D721Med (cell line): ENCODE measurements at regions not wholly inside any gene's neighbourhood (a gene's known extent, or its start where the extent isn't known, plus 50 kb on each side); places are given as distances from the start of the nearest gene placed in this dataset.

Experiments used
- DNase-seq: peaks from one replicate; pipeline ENCODE4 v3.0.0; 2011; ENCODE audit warnings: low spot score; ENCODE audit not compliant: insufficient read length
- FAIRE-seq: peaks from 2 replicates; lab custom pipeline; 2011; peaks lifted over from hg19 to GRCh38; lab: Jason Lieb, UNC
- TF ChIP-seq, protein P1 (sequence below): IDR thresholded peaks from 2 replicates; pipeline ENCODE4 v1.5.1; 2012; ENCODE audit warnings: mild to moderate bottlenecking, control low read depth; ENCODE audit not compliant: insufficient read depth; ENCODE audit errors: missing control alignments

DNA sequence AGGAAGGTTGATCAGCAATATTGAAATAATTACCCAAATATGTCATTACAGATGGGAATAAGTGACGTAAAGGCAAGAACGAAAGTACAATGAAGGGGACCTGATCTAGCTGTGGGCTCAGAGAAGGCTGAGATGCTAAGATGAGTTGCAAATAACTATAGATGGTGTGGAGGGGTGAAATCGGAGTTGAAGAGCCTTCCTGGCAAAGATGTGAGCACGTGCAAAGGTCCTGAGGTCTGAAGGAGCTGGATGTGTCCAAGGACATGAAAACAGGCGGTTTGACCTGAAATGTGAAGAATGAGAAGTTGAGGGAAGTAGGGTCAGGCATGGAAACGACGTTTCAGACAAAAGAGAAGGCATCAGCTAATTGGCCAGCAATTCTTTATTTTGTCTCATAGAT, 61.6 kb upstream of the SLC45A1 start:
- FAIRE-seq: no peak
- TF ChIP-seq, protein P1, sequence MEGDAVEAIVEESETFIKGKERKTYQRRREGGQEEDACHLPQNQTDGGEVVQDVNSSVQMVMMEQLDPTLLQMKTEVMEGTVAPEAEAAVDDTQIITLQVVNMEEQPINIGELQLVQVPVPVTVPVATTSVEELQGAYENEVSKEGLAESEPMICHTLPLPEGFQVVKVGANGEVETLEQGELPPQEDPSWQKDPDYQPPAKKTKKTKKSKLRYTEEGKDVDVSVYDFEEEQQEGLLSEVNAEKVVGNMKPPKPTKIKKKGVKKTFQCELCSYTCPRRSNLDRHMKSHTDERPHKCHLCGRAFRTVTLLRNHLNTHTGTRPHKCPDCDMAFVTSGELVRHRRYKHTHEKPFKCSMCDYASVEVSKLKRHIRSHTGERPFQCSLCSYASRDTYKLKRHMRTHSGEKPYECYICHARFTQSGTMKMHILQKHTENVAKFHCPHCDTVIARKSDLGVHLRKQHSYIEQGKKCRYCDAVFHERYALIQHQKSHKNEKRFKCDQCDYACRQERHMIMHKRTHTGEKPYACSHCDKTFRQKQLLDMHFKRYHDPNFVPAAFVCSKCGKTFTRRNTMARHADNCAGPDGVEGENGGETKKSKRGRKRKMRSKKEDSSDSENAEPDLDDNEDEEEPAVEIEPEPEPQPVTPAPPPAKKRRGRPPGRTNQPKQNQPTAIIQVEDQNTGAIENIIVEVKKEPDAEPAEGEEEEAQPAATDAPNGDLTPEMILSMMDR: no peak
- no peak for DNase-seq

DNA sequence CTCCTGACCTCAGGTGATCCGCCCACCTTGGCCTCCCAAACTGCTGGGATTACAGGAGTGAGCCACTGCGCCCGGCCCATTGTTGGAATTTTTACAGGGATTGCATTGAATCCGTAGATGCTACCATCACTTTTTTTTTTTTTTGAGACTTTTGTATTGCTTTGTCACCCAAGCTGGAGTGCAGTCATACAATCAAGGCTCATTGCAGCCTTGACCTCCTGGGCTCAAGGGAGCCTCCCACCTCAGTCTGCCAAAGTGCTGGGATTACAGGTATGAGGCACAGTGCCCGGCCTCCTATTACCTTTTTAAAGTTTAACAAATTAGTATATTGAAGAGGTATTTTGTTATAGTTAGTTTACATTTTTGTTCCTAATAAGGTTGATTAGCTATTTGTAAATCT, 62.2 kb upstream of the SLC45A1 start:
- FAIRE-seq (no peak), DNase-seq (no peak)
- TF ChIP-seq, protein P1: no peak

DNA sequence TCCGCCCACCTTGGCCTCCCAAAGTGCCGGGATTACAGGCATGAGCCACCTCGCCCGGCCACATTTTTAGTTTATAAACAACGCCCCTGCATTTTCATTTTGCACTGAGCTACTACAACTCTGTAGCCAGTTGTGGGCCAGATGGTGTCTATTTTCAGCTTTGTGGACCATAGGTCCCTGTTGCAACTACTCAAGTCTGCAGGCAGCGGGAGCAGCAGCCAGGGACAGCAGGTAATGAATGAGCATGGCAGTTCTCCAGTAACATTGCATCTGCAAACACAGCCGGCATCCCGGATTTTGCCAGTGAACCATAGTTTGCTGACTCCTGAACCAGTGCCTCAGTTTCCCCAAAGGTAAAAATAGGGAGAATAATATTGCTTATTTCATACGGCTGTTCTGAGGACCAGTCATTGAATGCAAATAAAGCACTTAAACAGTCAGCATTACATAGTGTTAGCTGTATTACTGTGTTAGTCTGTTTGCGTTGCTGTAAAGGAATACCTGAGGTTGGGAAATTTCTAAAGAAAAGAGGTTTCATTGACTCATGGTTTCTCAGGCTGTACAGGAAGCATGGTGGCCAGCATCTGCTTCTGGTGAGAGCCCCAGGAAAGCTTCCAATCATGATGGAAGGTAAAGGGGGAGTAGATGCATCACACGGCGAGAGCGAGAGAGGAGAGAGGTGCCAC, 65.5 kb upstream of the SLC45A1 start:
- TF ChIP-seq, protein P1: no peak
- no peak for FAIRE-seq
- no peak for DNase-seq

DNA sequence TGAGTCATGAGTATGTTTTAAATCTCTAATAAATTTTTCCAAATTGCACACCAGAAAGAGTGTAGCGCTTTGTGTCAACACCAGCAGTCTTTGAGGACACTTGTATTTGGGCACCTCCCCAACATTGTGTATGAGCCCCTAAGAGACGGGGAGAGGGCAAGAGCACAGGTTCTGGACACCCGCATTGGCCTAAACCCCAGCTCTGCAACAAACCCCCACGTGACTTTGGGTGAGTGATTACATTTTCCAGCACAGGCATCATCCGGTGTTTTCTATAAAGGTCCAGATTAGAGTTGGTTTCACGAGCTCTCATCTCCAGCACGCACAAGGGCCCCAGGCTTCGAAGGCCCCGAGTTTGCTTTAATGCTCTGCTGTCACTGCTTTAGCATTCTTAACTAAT, 66.3 kb upstream of the SLC45A1 start:
- FAIRE-seq: no peak
- no peak for DNase-seq
- TF ChIP-seq, protein P1: no peak

DNA sequence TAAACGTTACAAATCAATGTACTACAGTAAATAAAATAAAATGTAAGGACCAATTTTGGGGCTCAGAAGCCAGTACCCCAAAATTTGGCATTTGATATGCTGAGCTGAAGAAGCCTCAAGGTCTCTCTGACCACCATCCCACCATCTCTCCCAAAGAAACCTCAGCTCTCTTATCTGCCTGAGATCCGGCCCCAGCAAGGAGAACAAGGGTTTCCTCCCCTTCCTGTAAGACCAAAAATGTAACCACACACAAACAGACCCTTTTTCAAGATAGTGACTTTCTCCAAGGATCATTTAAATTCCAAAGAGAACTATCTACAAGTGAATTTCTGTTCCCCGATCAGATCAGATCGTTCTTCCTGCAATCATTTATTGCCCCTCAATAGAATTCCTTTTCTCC, 68.1 kb upstream of the SLC45A1 start:
- no peak for DNase-seq
- no peak for FAIRE-seq
- TF ChIP-seq, protein P1: no peak

DNA sequence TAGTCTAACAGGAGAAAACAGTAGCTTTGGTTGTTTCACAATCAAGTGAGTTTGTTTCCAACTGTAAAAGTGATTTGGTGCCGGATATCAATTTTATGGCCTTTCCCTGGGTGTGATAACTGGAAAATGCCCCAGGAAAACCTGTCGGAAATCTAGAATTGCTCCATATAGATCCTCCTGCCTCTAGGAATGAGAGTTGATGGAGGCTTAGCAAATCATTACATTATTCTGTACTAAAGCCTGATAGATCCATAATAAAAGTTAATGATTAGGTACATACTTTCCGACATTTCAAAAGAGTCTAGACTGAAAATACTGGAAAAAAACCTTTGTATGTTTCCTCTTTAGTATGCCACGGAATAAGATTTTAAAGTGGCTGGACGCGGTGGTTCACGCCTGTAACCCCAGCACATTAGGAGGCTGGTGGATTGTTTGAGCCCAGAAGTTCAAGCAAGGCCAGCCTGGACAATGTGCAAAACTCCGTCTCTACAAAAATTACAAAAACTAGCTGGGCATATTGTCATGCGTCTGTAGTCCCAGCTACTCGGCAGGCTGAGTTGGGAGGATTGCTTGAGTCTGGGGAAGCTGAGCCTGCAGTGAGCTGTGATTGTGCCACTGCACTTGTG, 70.0 kb upstream of the SLC45A1 start:
- FAIRE-seq: no peak

More for the DNA sequence above, 70.0 kb upstream of the SLC45A1 start:
- TF ChIP-seq, protein P1: no peak
- no peak for DNase-seq
